GM12878 (cell line): ENCODE measurements at regions not wholly inside any gene's neighbourhood (a gene's known extent, or its start where the extent isn't known, plus 50 kb on each side); places are given as distances from the start of the nearest gene placed in this dataset.

ENCODE experiments used
- BHLHE40 ChIP-seq, 2 experiments: fragments of 450-650 bp in 1 of 2; IDR thresholded peaks; 2 replicates each; pipeline ENCODE4 v1.6.1; 2011 to 2017; ENCODE audit warnings: low read depth in 2 of 2, borderline replicate concordance in 1 of 2, improper control_type of control experiment in 1 of 2, low read length in 1 of 2, mild to moderate bottlenecking in 1 of 2
- CTCF ChIP-seq, 3 experiments: IDR thresholded peaks in 2 of 3; conservative IDR thresholded peaks in 1 of 3; 2 replicates each; pipeline ENCODE4 v1.5.1; 2011; ENCODE audit warnings: low read depth in 3 of 3, low read length in 3 of 3, mild to moderate bottlenecking in 3 of 3, control low read depth in 2 of 3, moderate library complexity in 2 of 3, inconsistent platforms in 1 of 3, mixed read lengths in 1 of 3; ENCODE audit not compliant: control insufficient read depth in 2 of 3, insufficient read depth in 1 of 3; ENCODE audit errors: extremely low read depth in 1 of 3
- EP300 ChIP-seq, 2 experiments: fragments of 150-350 bp in 1 of 2; IDR thresholded peaks; 2 replicates each; pipeline ENCODE4 v1.6.1; 2011 to 2012; ENCODE audit warnings: low read depth in 2 of 2, low read length in 2 of 2, borderline replicate concordance in 1 of 2, improper control_type of control experiment in 1 of 2, inconsistent platforms in 1 of 2; ENCODE audit not compliant: control insufficient read depth in 1 of 2
- JUND ChIP-seq: IDR thresholded peaks from 2 replicates; pipeline ENCODE4 v1.6.1; 2012; ENCODE audit warnings: low read depth, mild to moderate bottlenecking, low read length, improper control_type of control experiment, moderate library complexity
- MYC ChIP-seq: IDR thresholded peaks from 2 replicates; pipeline ENCODE4 v1.6.1; 2011; ENCODE audit warnings: mild to moderate bottlenecking, low read length, moderate library complexity, inconsistent platforms; ENCODE audit not compliant: insufficient read depth, insufficient replicate concordance, insufficient read length, severe bottlenecking
- POLR2AphosphoS2 ChIP-seq: IDR thresholded peaks from 2 replicates; pipeline ENCODE4 v1.6.1; 2011; ENCODE audit warnings: low read depth, mild to moderate bottlenecking, low read length, improper control_type of control experiment, moderate library complexity
- POLR2AphosphoS5 ChIP-seq: IDR thresholded peaks from 2 replicates; pipeline ENCODE4 v1.6.1; 2011; ENCODE audit warnings: mild to moderate bottlenecking, low read length, inconsistent platforms
- RFX5 ChIP-seq: IDR thresholded peaks from 2 replicates; pipeline ENCODE4 v1.6.1; 2011; ENCODE audit warnings: low read depth, low read length, improper control_type of control experiment
- YY1 ChIP-seq: IDR thresholded peaks from 2 replicates; pipeline ENCODE4 v1.6.1; 2011; ENCODE audit warnings: low read depth, mild to moderate bottlenecking, low read length
- ZBED1 ChIP-seq: IDR thresholded peaks from 2 replicates; pipeline ENCODE4 v1.6.1; 2016; ENCODE audit warnings: borderline replicate concordance
- TF ChIP-seq, protein P1 (sequence below): IDR thresholded peaks from 2 replicates; pipeline ENCODE4 v1.6.1; 2012; ENCODE audit warnings: low read depth, low read length, improper control_type of control experiment

DNA sequence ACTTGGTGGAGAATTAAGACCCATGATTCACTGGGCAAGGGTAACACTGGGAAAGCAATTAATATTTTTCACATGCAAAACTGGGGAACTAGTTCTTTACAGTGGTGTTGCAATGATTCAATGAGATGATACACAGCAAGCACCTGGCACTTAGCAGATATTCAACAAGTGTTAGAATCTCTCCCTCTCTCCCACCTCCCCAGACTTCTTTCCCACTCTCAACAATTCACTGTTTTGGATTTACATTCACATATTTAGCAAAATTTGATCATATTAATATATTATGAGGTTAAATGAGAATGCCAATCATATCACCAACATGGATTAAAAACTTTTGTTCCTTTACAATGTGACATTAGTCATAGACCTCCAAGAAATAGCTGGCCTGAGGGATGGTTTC is 223.1 kb upstream of the GRIP1 start:
- TF ChIP-seq CTCF (IDR thresholded peaks at IDR 0.05 in 2 of 3, conservative IDR thresholded peaks at IDR 0.05 in 1 of 3; ENCODE audit: control insufficient read depth in 2 of 3, extremely low read depth in 1 of 3, insufficient read depth in 1 of 3, low read depth in 3 of 3, low read length in 3 of 3) (no peak), POLR2AphosphoS2 (no peak), RFX5 (no peak), ZBED1 (no peak), JUND (no peak), EP300 (IDR thresholded peaks at IDR 0.05; ENCODE audit: borderline replicate concordance in 1 of 2, control insufficient read depth in 1 of 2, low read depth in 2 of 2, low read length in 2 of 2) (no peak), MYC (no peak), BHLHE40 (IDR thresholded peaks at IDR 0.05; ENCODE audit: borderline replicate concordance in 1 of 2, low read depth in 2 of 2, low read length in 1 of 2) (no peak), POLR2AphosphoS5 (no peak), YY1 (no peak)
- TF ChIP-seq, protein P1, sequence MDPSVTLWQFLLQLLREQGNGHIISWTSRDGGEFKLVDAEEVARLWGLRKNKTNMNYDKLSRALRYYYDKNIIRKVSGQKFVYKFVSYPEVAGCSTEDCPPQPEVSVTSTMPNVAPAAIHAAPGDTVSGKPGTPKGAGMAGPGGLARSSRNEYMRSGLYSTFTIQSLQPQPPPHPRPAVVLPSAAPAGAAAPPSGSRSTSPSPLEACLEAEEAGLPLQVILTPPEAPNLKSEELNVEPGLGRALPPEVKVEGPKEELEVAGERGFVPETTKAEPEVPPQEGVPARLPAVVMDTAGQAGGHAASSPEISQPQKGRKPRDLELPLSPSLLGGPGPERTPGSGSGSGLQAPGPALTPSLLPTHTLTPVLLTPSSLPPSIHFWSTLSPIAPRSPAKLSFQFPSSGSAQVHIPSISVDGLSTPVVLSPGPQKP = no peak
